Activated naive CD4-positive, alpha-beta T cell treated with anti-CD3 and anti-CD28 coated beads, Interleukin-2, amount 50 U/mL, for 24 hours (primary cell): ENCODE measurements at regions not wholly inside any gene's neighbourhood (a gene's known extent, or its start where the extent isn't known, plus 50 kb on each side); places are given as distances from the start of the nearest gene placed in this dataset.
A peak's percentile ranks its signal among the peaks of the same experiment; 100 is the strongest.

Source experiments
- H3K27ac Mint-ChIP-seq: one replicate; pipeline ENCODE4 v1.8.0; 2021; ENCODE audit warnings: mild to moderate bottlenecking, mixed read lengths
- H3K27me3 Mint-ChIP-seq: one replicate; pipeline ENCODE4 v1.8.0; 2021; ENCODE audit warnings: mixed read lengths
- H3K36me3 Mint-ChIP-seq: one replicate; pipeline ENCODE4 v1.8.0; 2021; ENCODE audit warnings: mixed read lengths
- H3K4me1 Mint-ChIP-seq: one replicate; pipeline ENCODE4 v1.8.0; 2021; ENCODE audit warnings: mixed read lengths
- H3K4me3 Mint-ChIP-seq: one replicate; pipeline ENCODE4 v1.8.0; 2021; ENCODE audit warnings: mild to moderate bottlenecking, mixed read lengths
- H3K9me3 Mint-ChIP-seq: one replicate; pipeline ENCODE4 v1.8.0; 2021; ENCODE audit warnings: mixed read lengths

GRCh38 chr14:34065690-34066391 is 115.0 kb upstream of the EGLN3 start:
- Mint-ChIP-seq H3K4me1 (peaks cover 1% of the 10 kb centered on the region), H3K27ac (no peak overlapping the region), H3K27me3 (peaks cover 5% of the 10 kb centered on the region), H3K4me3 (no peak overlapping the region), H3K36me3 (no peaks in the 10 kb centered on the region), H3K9me3 (no peaks in the 10 kb centered on the region)

- Mint-ChIP-seq H3K27me3 (peaks cover 7% of the 10 kb centered on the region), H3K4me1 (peaks cover 6% of the 10 kb centered on the region), H3K4me3 (no peak overlapping the region), H3K9me3 (no peaks in the 10 kb centered on the region), H3K27ac (no peak overlapping the region), H3K36me3 (no peaks in the 10 kb centered on the region)
Measured at GRCh38 chr14:34065236-34065635, 114.4 kb upstream of the EGLN3 start.

- no peaks in the 10 kb centered on the region for H3K9me3 Mint-ChIP-seq
- H3K4me1 Mint-ChIP-seq, result peaks cover 6% of the 10 kb centered on the region
Measured at GRCh38 chr14:34064349-34064748, 113.5 kb upstream of the EGLN3 start.

GRCh38 chr14:34063470-34064164 is 112.7 kb upstream of the EGLN3 start:
- Mint-ChIP-seq H3K9me3 (no peaks in the 10 kb centered on the region), H3K4me1 (peaks cover 6% of the 10 kb centered on the region), H3K27me3 (peaks cover 9% of the 10 kb centered on the region), H3K36me3 (no peaks in the 10 kb centered on the region), H3K27ac (no peak overlapping the region), H3K4me3 (no peak overlapping the region)

More at GRCh38 chr14:34064349-34064748, 113.5 kb upstream of the EGLN3 start:
- H3K4me3 Mint-ChIP-seq, result no peak overlapping the region
- H3K27me3 Mint-ChIP-seq, result peaks cover 7% of the 10 kb centered on the region
- H3K36me3 Mint-ChIP-seq, result no peaks in the 10 kb centered on the region
- no peak overlapping the region for H3K27ac Mint-ChIP-seq

- no peaks in the 10 kb centered on the region for H3K36me3 Mint-ChIP-seq
- no peak overlapping the region for H3K4me3 Mint-ChIP-seq
- H3K27me3 Mint-ChIP-seq, result peaks cover 9% of the 10 kb centered on the region
- H3K9me3 Mint-ChIP-seq, result no peaks in the 10 kb centered on the region
- peaks cover 6% of the 10 kb centered on the region for H3K4me1 Mint-ChIP-seq
- no peak overlapping the region for H3K27ac Mint-ChIP-seq
Measured at GRCh38 chr14:34063042-34063441, 112.2 kb upstream of the EGLN3 start.

- H3K4me3 Mint-ChIP-seq, result no peak overlapping the region
- no peak overlapping the region for H3K27ac Mint-ChIP-seq
- no peaks in the 10 kb centered on the region for H3K36me3 Mint-ChIP-seq
- H3K27me3 Mint-ChIP-seq, result peaks cover 9% of the 10 kb centered on the region
- peaks cover 6% of the 10 kb centered on the region for H3K4me1 Mint-ChIP-seq
- no peaks in the 10 kb centered on the region for H3K9me3 Mint-ChIP-seq
Measured at GRCh38 chr14:34062353-34062973, 111.6 kb upstream of the EGLN3 start.

- H3K36me3 Mint-ChIP-seq, result no peaks in the 10 kb centered on the region
- H3K4me1 Mint-ChIP-seq, result peaks cover 6% of the 10 kb centered on the region
- peaks cover 9% of the 10 kb centered on the region for H3K27me3 Mint-ChIP-seq
- H3K27ac Mint-ChIP-seq, result peak overlapping the region; percentile 65
- peak overlapping the region; percentile 89 for H3K4me3 Mint-ChIP-seq
- H3K9me3 Mint-ChIP-seq, result no peaks in the 10 kb centered on the region
Measured at GRCh38 chr14:34060651-34060999, 109.8 kb upstream of the EGLN3 start.

GRCh38 chr14:34059925-34060650 is 109.2 kb upstream of the EGLN3 start:
- Mint-ChIP-seq H3K4me1 (peaks cover 6% of the 10 kb centered on the region), H3K27ac (peak overlapping the region; percentile 65), H3K4me3 (peak overlapping the region; percentile 89), H3K9me3 (no peaks in the 10 kb centered on the region), H3K27me3 (peaks cover 9% of the 10 kb centered on the region), H3K36me3 (no peaks in the 10 kb centered on the region)

GRCh38 chr14:34059037-34059924 is 108.4 kb upstream of the EGLN3 start:
- Mint-ChIP-seq H3K4me1 (peaks cover 6% of the 10 kb centered on the region), H3K27me3 (peaks cover 9% of the 10 kb centered on the region), H3K9me3 (no peaks in the 10 kb centered on the region), H3K36me3 (no peaks in the 10 kb centered on the region), H3K4me3 (peak overlapping the region; percentile 63), H3K27ac (peak overlapping the region; percentile 35)

GRCh38 chr14:34058510-34058909 is 107.6 kb upstream of the EGLN3 start:
- no peaks in the 10 kb centered on the region for H3K36me3 Mint-ChIP-seq
- H3K4me1 Mint-ChIP-seq, result peaks cover 6% of the 10 kb centered on the region
- H3K27me3 Mint-ChIP-seq, result peaks cover 9% of the 10 kb centered on the region
- H3K4me3 Mint-ChIP-seq, result no peak overlapping the region
- no peaks in the 10 kb centered on the region for H3K9me3 Mint-ChIP-seq
- no peak overlapping the region for H3K27ac Mint-ChIP-seq

- H3K4me1 Mint-ChIP-seq, result peaks cover 23% of the 10 kb centered on the region
- no peak overlapping the region for H3K27ac Mint-ChIP-seq
- no peaks in the 10 kb centered on the region for H3K9me3 Mint-ChIP-seq
- peaks cover 6% of the 10 kb centered on the region for H3K27me3 Mint-ChIP-seq
- H3K4me3 Mint-ChIP-seq, result no peak overlapping the region
- H3K36me3 Mint-ChIP-seq, result no peaks in the 10 kb centered on the region
Measured at GRCh38 chr14:34056046-34056445, 105.2 kb upstream of the EGLN3 start.

GRCh38 chr14:34055157-34055950 is 104.5 kb upstream of the EGLN3 start:
- Mint-ChIP-seq H3K27me3 (peaks cover 2% of the 10 kb centered on the region), H3K27ac (no peak overlapping the region), H3K9me3 (no peaks in the 10 kb centered on the region), H3K4me1 (peaks cover 24% of the 10 kb centered on the region), H3K36me3 (no peaks in the 10 kb centered on the region), H3K4me3 (no peak overlapping the region)

- no peaks in the 10 kb centered on the region for H3K9me3 Mint-ChIP-seq
- H3K4me3 Mint-ChIP-seq, result no peak overlapping the region
- no peaks in the 10 kb centered on the region for H3K27me3 Mint-ChIP-seq
- H3K27ac Mint-ChIP-seq, result no peak overlapping the region
- H3K4me1 Mint-ChIP-seq, result peaks cover 25% of the 10 kb centered on the region
- no peaks in the 10 kb centered on the region for H3K36me3 Mint-ChIP-seq
Measured at GRCh38 chr14:34053666-34054065, 102.8 kb upstream of the EGLN3 start.

- no peak overlapping the region for H3K4me3 Mint-ChIP-seq
- peak overlapping the region; percentile 36 for H3K27ac Mint-ChIP-seq
Measured at GRCh38 chr14:34052658-34053014, 101.8 kb upstream of the EGLN3 start.

More at GRCh38 chr14:34052658-34053014, 101.8 kb upstream of the EGLN3 start:
- no peaks in the 10 kb centered on the region for H3K9me3 Mint-ChIP-seq
- H3K36me3 Mint-ChIP-seq, result no peaks in the 10 kb centered on the region
- no peaks in the 10 kb centered on the region for H3K27me3 Mint-ChIP-seq
- H3K4me1 Mint-ChIP-seq, result peaks cover 25% of the 10 kb centered on the region
